ENCODE measurements at regions not wholly inside any gene's neighbourhood (a gene's known extent, or its start where the extent isn't known, plus 50 kb on each side); places are given as distances from the start of the nearest gene placed in this dataset.

DNA sequence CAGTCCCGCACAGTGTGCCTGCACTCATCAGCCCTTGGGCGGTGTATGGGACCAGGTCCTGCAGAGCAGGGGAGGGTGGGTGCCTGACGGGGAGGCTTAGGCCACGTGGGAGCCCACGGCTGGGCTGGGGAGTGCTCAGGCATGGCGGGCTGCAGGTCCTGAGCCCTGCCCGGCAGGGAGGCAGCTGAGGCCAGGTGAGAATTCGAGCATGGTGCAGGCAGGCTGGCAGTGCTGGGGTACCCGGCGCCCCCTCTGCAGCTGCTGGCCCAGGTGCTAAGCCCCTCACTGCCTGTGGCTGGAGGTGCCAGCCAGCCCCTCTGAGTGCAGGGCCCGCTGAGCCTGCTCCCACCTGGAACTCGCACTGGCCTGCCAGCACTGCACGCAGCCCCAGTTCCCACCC, 630.9 kb upstream of the PCDH20 start:
- TF ChIP-seq CTCF (IDR thresholded peaks at IDR 0.05) (no peak), POLR2A (IDR thresholded peaks at IDR 0.05) (no peak), EP300 (IDR thresholded peaks at IDR 0.05) (no peak)
